GM13977 (cell line): ENCODE measurements at regions not wholly inside any gene's neighbourhood (a gene's known extent, or its start where the extent isn't known, plus 50 kb on each side); places are given as distances from the start of the nearest gene placed in this dataset.
A peak's percentile ranks its signal among the peaks of the same experiment; 100 is the strongest.

Source experiments
- DNase-seq: peaks from one replicate; pipeline ENCODE4 v3.0.0; 2012; ENCODE audit warnings: low spot score
- CTCF ChIP-seq: IDR thresholded peaks from 2 replicates; pipeline ENCODE4 v1.5.1; 2012; ENCODE audit warnings: mild to moderate bottlenecking, control low read depth; ENCODE audit not compliant: insufficient read depth; ENCODE audit errors: extremely low read depth, missing control alignments
- in situ Hi-C: fragments of 300-500 bp; cut with MboI; formaldehyde crosslinking; loops from one replicate; pipeline ENCODE4 v1.12.0; 2022; ENCODE audit warnings: low sequenced_read_pairs, low pct_unique_long_range_greater_than_20kb, mixed read lengths, inconsistent platforms; ENCODE audit not compliant: unreplicated experiment

- in situ Hi-C loops, result no loop called here
- no peak for DNase-seq
- no peak for TF ChIP-seq CTCF
These were observed 167.0 kb upstream of the UBE2E2 start for GRCh38 chr3:23035927-23036640.

- DNase-seq, result peak; percentile 31
- in situ Hi-C loops, result no loop called here
- TF ChIP-seq CTCF, result no peak
These were observed 166.4 kb upstream of the UBE2E2 start for GRCh38 chr3:23036728-23037127.

GRCh38 chr3:23038471-23038870 is 164.7 kb upstream of the UBE2E2 start:
- in situ Hi-C loops, result no loop called here
- no peak for TF ChIP-seq CTCF
- no peak for DNase-seq

- in situ Hi-C loops, result no loop called here
- DNase-seq, result no peak
- no peak for TF ChIP-seq CTCF
These were observed 161.0 kb upstream of the UBE2E2 start for GRCh38 chr3:23041918-23042696.

- no peak for DNase-seq
- TF ChIP-seq CTCF, result no peak
- in situ Hi-C loops, result no loop called here
These were observed 158.7 kb upstream of the UBE2E2 start for GRCh38 chr3:23044463-23044862.

GRCh38 chr3:23046536-23046935 is 156.6 kb upstream of the UBE2E2 start:
- DNase-seq, result no peak
- TF ChIP-seq CTCF, result no peak
- in situ Hi-C loops, result no loop called here
